NB4 (cell line): ENCODE measurements at regions not wholly inside any gene's neighbourhood (a gene's known extent, or its start where the extent isn't known, plus 50 kb on each side); places are given as distances from the start of the nearest gene placed in this dataset.

ENCODE experiments used
- MYC ChIP-seq: IDR thresholded peaks from 2 replicates; pipeline ENCODE4 v1.6.1; 2011; ENCODE audit warnings: low read depth, low read length
- POLR2A ChIP-seq: IDR thresholded peaks from 2 replicates; pipeline ENCODE4 v1.6.1; 2011; ENCODE audit warnings: mild to moderate bottlenecking; ENCODE audit not compliant: insufficient read length; ENCODE audit errors: extremely low read depth
- TF ChIP-seq, protein P1 (sequence below): IDR thresholded peaks from one replicate; pipeline ENCODE4 v1.5.1; 2012; ENCODE audit warnings: low read depth, low read length

DNA sequence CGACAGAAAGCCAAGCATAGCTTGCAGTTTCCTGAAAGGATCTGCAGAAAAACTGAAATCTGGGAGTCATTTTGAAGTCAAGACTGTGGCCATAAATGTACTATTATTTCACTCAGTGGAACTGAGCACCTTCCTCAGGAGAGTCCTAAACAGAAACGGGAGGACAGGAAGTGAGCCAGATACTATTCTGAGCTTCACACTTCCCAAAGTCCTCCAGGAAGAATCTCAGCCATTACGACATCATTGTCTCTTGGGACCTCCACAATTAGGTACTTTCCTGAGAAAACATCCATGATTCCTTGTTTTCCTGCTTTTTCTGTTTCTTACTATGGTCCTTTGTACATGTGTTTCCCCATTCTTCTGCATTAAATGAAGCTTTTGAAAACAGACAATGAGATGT, 299.2 kb upstream of the USP25 start:
- TF ChIP-seq POLR2A (no peak), MYC (no peak)
- TF ChIP-seq, protein P1, sequence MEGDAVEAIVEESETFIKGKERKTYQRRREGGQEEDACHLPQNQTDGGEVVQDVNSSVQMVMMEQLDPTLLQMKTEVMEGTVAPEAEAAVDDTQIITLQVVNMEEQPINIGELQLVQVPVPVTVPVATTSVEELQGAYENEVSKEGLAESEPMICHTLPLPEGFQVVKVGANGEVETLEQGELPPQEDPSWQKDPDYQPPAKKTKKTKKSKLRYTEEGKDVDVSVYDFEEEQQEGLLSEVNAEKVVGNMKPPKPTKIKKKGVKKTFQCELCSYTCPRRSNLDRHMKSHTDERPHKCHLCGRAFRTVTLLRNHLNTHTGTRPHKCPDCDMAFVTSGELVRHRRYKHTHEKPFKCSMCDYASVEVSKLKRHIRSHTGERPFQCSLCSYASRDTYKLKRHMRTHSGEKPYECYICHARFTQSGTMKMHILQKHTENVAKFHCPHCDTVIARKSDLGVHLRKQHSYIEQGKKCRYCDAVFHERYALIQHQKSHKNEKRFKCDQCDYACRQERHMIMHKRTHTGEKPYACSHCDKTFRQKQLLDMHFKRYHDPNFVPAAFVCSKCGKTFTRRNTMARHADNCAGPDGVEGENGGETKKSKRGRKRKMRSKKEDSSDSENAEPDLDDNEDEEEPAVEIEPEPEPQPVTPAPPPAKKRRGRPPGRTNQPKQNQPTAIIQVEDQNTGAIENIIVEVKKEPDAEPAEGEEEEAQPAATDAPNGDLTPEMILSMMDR = no peak
